Dermis microvascular lymphatic vessel endothelial cell (primary cell): ENCODE measurements at regions not wholly inside any gene's neighbourhood (a gene's known extent, or its start where the extent isn't known, plus 50 kb on each side); places are given as distances from the start of the nearest gene placed in this dataset.
"Not testable (repeated sequence)": the region's sequence is repeated elsewhere in the genome, so short reads cannot be mapped to it uniquely, and the experiment has no call there.

ENCODE experiments used
- DNase-seq, 2 donors: peaks; one replicate each; pipeline versions ENCODE4 v3.0.0 to v3.0.0-alpha.2; 2010; ENCODE audit warnings: low read depth in 2 of 2

GRCh38 chr4:59484944-59485343, 1715.2 kb upstream of the ADGRL3 start:
- DNase-seq, result no peak

- DNase-seq, result no peak
Measured at GRCh38 chr4:59500103-59500502, 1700.0 kb upstream of the ADGRL3 start.

- DNase-seq, result no peak
Measured at GRCh38 chr4:59503731-59504130, 1696.4 kb upstream of the ADGRL3 start.

GRCh38 chr4:59511809-59512208, 1688.3 kb upstream of the ADGRL3 start:
- DNase-seq, result not testable (repeated sequence)

- DNase-seq, result no peak
Measured at GRCh38 chr4:59517007-59517406, 1683.1 kb upstream of the ADGRL3 start.

GRCh38 chr4:59518005-59518823, 1681.9 kb upstream of the ADGRL3 start:
- DNase-seq, result no peak

GRCh38 chr4:59525885-59526284, 1674.2 kb upstream of the ADGRL3 start:
- no peak for DNase-seq

GRCh38 chr4:59535541-59535940, 1664.6 kb upstream of the ADGRL3 start:
- DNase-seq, result no peak

GRCh38 chr4:59536428-59536827, 1663.7 kb upstream of the ADGRL3 start:
- DNase-seq, result no peak

- no peak for DNase-seq
Measured at GRCh38 chr4:59537246-59537886, 1662.8 kb upstream of the ADGRL3 start.

- DNase-seq, result no peak
Measured at GRCh38 chr4:59539401-59539800, 1660.7 kb upstream of the ADGRL3 start.

GRCh38 chr4:59540311-59540710, 1659.8 kb upstream of the ADGRL3 start:
- DNase-seq, result no peak

GRCh38 chr4:59553063-59553720, 1646.9 kb upstream of the ADGRL3 start:
- DNase-seq, result peak; percentile 0 to 21

GRCh38 chr4:59553721-59554091, 1646.4 kb upstream of the ADGRL3 start:
- DNase-seq, result no peak

- DNase-seq, result not testable (repeated sequence)
Measured at GRCh38 chr4:59556191-59556590, 1643.9 kb upstream of the ADGRL3 start.

- not testable (repeated sequence) for DNase-seq
Measured at GRCh38 chr4:59560141-59560648, 1639.9 kb upstream of the ADGRL3 start.

GRCh38 chr4:59565836-59566235, 1634.3 kb upstream of the ADGRL3 start:
- no peak for DNase-seq

- DNase-seq, result no peak
Measured at GRCh38 chr4:59570860-59571476, 1629.2 kb upstream of the ADGRL3 start.

GRCh38 chr4:59571805-59572430, 1628.2 kb upstream of the ADGRL3 start:
- no peak for DNase-seq

GRCh38 chr4:59583845-59584568, 1616.1 kb upstream of the ADGRL3 start:
- no peak for DNase-seq
